ENCODE measurements at regions not wholly inside any gene's neighbourhood (a gene's known extent, or its start where the extent isn't known, plus 50 kb on each side); places are given as distances from the start of the nearest gene placed in this dataset.
"Not testable (repeated sequence)": the region's sequence is repeated elsewhere in the genome, so short reads cannot be mapped to it uniquely, and the experiment has no call there.

GRCh38 chr1:70819231-70819630 lies 228.4 kb downstream of the PTGER3 start:
- no peak for DNase-seq (ENCODE audit: low read depth in 2 of 2)

DNA sequence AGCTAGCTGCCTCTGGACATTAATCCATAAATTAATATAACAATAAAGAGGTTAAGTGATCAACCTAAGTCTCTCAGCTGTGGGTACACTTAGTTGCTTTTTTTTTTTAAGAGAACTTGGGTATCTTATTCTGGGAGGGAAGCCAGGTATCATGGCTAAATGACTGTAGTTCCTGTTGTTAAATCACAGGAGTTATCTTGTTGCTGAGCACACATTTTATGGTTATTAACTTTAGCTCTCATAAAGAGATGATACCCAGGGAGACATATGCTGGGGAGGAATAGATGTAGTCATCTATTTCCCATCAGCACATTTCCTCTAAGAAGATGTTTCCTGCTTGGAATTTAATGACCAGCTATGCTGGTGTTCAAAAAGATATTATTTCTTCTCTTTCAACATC lies 227.8 kb downstream of the PTGER3 start:
- no peak for DNase-seq (ENCODE audit: low read depth in 2 of 2)

DNA sequence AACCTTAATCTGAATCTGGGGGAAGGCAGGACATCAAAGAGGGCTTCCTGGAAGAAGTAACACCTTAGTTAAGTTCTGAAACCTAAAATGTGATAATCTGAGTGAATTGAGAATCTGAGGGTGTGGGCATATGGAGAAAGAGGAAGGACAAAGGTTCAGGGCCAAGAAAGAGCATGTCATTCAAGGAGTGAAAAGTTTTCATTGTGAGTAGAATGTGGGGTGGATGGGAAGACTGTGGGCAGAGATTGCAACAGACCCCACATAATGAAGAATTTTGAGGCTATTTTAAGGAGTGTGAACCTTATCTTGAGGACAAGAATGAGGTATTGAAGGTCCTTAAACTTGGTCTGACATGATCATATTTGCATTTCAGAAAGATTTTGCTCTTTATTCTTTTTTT lies 227.2 kb downstream of the PTGER3 start:
- DNase-seq (ENCODE audit: low read depth in 2 of 2) = no peak

GRCh38 chr1:70820995-70821394 lies 226.6 kb downstream of the PTGER3 start:
- DNase-seq (ENCODE audit: low read depth in 2 of 2) = no peak

- DNase-seq (ENCODE audit: low read depth in 2 of 2) = no peak
Observed at GRCh38 chr1:70826428-70826827, 221.2 kb downstream of the PTGER3 start.

- DNase-seq (ENCODE audit: low read depth in 2 of 2) = no peak
Observed at GRCh38 chr1:70827030-70827429, 220.6 kb downstream of the PTGER3 start.

DNA sequence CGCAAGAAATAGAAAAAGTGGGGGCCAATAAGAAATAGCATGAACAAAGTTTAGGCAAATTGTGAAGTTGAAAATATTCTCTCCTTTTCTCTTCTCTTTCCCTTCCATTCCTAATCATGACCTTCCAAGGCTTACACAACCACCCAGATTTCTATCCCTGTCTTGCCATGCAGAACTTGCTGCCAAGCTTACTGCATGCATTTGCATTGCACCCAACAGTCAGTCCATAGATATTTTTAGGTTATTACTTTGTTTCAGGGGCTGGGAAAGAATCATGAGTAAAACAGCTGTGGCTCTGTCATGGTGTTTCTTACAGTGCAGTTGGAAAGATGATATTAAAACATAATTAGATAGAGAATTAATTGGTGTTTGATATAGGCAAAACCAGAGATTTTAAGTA lies 219.4 kb downstream of the PTGER3 start:
- DNase-seq (ENCODE audit: low read depth in 2 of 2) = no peak

- DNase-seq (ENCODE audit: low read depth in 2 of 2) = not testable (repeated sequence)
Observed at GRCh38 chr1:70834365-70834764, 213.3 kb downstream of the PTGER3 start.

GRCh38 chr1:70836456-70836855 lies 211.2 kb downstream of the PTGER3 start:
- no peak for DNase-seq (ENCODE audit: low read depth in 2 of 2)

- DNase-seq (ENCODE audit: low read depth in 2 of 2) = no peak
Observed at GRCh38 chr1:70840260-70840953, 207.2 kb downstream of the PTGER3 start.

DNA sequence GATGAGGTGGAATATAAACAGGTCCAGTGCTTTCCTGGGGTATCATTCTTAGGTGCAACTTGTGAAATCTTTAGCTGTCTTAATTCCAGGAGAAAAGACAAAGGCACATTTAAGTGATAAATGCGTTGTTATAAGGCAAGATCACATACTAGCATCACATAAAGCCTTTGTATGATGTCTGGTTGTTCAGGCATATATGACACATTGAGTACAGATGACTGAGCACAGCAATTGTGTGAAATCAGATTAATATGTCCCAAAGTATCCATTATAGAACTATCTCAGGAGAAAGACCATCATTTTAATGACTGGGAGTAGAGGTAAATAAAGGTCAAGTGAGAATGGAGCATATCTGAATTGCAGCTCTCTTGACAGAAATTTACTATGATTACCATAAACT lies 205.1 kb downstream of the PTGER3 start:
- no peak for DNase-seq (ENCODE audit: low read depth in 2 of 2)

DNA sequence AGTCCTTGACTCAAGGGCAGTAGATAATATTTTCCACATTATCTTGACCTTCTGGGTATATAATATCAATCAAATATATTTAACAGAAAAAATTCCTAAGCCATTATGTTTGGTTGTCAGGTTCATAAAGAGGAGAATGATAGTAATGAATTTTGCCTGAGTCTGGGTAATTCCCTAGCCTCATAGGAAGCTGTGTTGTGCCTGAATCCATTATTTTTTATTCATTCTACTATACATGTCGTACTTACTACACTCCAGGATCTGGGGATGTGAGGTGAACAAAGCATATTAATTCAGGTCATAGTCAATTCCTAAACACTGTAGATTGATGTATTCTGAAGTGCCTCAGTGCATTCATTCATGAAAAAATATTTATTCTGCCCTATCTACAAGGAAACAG lies 204.2 kb downstream of the PTGER3 start:
- no peak for DNase-seq (ENCODE audit: low read depth in 2 of 2)

DNA sequence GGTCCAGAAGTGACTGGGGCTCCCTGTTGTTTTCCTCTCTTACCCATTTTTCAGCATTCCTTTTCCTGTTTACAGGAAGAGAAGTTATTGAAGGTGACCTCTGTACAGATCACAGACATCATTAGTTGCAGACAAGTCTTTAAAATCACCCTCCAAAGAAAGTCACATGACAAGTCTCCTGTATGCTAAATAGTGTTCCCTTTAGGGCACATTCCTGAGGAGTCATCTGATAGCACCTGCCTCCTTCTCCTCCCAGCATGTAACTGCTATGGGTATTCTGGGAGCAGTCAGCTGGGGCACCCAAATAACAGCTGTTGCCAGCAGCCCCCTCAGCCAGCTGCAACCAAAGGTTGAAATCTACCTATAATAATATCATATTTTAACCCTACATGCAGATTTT lies 200.6 kb downstream of the PTGER3 start:
- no peak for DNase-seq (ENCODE audit: low read depth in 2 of 2)

- no peak for DNase-seq (ENCODE audit: low read depth in 2 of 2)
Observed at GRCh38 chr1:70855203-70855602, 192.4 kb downstream of the PTGER3 start.

DNA sequence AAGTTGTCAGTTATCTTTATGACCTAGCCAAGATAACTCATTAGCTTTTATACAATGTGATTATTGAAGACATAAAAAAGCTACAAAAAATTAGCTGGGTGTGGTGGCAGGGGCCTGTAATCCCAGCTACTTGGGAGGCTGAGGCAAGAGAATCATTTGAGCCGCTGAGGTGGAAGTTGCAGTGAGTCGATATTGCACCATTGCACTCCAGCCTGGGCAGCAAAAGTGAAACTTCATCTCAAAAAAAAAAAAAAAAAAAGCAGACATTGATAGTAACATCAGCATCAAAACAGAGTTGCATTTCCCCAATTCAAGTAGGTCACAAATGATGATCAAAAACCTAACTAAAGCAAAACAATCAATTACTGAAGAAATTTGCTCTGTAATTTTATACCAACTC lies 191.4 kb downstream of the PTGER3 start:
- DNase-seq (ENCODE audit: low read depth in 2 of 2) = no peak

- DNase-seq (ENCODE audit: low read depth in 2 of 2) = no peak
Observed at GRCh38 chr1:70863239-70863638, 184.4 kb downstream of the PTGER3 start.

GRCh38 chr1:70864302-70864701 lies 183.3 kb downstream of the PTGER3 start:
- no peak for DNase-seq (ENCODE audit: low read depth in 2 of 2)

DNA sequence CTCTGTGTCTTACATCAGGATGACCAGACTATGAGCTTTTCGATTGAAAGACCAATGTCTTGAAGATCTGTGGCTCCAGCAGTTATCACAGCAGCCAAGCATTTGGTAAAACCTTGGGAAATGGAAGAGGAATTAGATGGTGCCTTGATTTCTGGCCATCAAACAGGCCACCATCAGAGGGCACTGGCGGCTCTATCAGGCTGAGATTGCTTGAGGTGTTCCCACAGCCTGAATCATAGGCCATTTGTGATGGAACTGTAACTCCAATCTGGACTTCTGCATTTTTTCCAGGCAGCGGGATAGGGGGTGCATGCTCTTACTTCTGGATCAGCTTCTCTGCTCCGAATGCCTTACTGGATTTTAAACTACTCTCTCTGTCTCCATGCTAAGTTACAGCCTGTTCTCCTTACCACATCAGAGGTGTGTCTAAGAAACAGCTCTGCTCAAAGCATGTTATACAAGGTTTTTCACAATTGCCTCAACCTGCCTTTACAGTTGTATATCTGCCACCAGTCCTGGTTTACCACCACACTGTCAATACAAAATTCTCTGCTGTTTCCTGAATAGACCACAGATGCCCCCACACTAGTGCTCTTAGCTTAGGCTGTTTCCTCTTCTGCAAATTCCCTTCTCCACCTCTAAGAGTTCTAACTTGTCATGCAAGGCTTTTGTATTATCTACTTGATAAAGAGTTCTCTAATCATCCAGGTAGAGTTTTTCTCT lies 180.9 kb downstream of the PTGER3 start:
- no peak for DNase-seq (ENCODE audit: low read depth in 2 of 2)

DNA sequence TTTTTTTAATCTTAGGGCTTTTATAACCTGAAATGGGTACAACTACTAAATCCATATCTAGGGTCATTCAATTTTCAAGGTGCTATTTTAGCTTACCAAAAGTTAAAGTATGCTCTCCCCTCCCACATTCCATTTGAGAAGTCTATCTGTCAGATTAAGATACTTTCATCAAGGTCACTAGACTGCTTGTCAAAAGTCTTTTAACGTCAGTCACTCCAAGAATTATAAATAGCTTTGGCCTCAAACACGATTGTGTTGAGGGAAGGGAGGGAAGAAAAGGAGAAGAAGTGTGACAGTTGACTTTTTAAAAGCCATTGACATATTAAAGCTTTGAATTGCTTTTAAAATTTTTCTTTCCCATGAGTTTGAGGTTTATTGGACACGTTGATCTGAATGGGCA lies 175.8 kb downstream of the PTGER3 start:
- DNase-seq (ENCODE audit: low read depth in 2 of 2) = no peak

DNA sequence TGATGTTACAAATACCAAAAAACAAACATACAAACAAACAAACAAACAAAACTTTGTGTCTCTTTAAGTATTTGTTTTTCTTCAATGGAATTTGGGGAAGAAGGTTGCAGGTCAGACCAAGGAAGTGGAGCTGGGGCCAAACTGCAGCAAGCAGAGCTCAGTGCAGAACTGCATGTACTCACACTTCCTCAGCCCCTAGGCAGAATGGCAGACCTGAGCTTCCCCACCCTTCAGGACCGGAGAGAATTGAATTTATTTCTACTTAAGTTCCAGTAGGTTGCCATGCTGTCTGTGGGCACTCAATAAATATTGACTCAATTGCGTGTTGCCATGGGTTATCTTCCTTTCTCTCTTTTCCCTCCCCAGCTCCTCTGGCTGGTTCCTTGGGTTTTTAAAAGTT lies 173.6 kb downstream of the PTGER3 start:
- no peak for DNase-seq (ENCODE audit: low read depth in 2 of 2)

GRCh38 chr1:70874818-70875217 lies 172.8 kb downstream of the PTGER3 start:
- DNase-seq (ENCODE audit: low read depth in 2 of 2) = no peak

GRCh38 chr1:70877343-70877742 lies 170.3 kb downstream of the PTGER3 start:
- DNase-seq (ENCODE audit: low read depth in 2 of 2) = no peak

- no peak for DNase-seq (ENCODE audit: low read depth in 2 of 2)
Observed at GRCh38 chr1:70887936-70888335, 159.7 kb downstream of the PTGER3 start.

DNA sequence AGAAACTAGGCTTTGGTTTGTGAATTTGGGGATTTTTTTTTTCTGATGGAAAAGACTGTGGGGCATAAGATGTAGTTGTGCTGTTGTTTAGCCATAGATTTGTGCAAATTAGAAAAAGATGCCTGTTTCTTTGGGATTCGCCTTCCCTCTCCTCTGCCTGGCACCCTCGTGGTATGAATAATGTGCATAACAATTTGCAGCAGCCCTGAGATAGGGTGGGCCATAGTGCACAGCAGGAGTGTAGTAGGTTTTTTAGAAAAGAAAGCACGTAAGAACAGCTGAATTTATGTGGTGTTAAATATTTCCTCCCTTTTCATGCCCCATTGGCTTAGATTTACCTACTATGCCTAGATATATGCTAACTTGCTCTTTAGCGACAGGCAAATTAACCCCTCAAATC lies 158.9 kb downstream of the PTGER3 start:
- DNase-seq (ENCODE audit: low read depth in 2 of 2) = no peak
